Suppressor macrophage treated with lipopolysaccharide for 1 hour (primary cell): ENCODE measurements at regions not wholly inside any gene's neighbourhood (a gene's known extent, or its start where the extent isn't known, plus 50 kb on each side); places are given as distances from the start of the nearest gene placed in this dataset.
A peak's percentile ranks its signal among the peaks of the same experiment; 100 is the strongest.

ENCODE experiments used
- DNase-seq, 3 donors: peaks; one replicate each; pipeline ENCODE4 v3.0.0-alpha.2; 2020 to 2022

GRCh38 chr2:196249171-196249570 is 77.8 kb upstream of the STK17B start:
- no peak for DNase-seq

GRCh38 chr2:196249860-196250259 is 78.5 kb upstream of the STK17B start:
- DNase-seq: peak; percentile 62 to 85 (median 82)

GRCh38 chr2:196251132-196251531 is 79.8 kb upstream of the STK17B start:
- no peak for DNase-seq

- DNase-seq: peak in 2 of 3 donors; percentile 28 to 30
These were observed 81.2 kb upstream of the STK17B start for GRCh38 chr2:196252408-196253115.

- DNase-seq: no peak
These were observed 81.7 kb upstream of the STK17B start for GRCh38 chr2:196253116-196253480.

GRCh38 chr2:196256585-196256984 is 85.2 kb upstream of the STK17B start:
- no peak for DNase-seq

GRCh38 chr2:196257086-196257485 is 85.7 kb upstream of the STK17B start:
- DNase-seq: no peak

GRCh38 chr2:196258407-196258806 is 87.0 kb upstream of the STK17B start:
- DNase-seq: no peak

GRCh38 chr2:196259507-196260481 is 88.4 kb upstream of the STK17B start:
- peak; percentile 45 to 61 (median 54) for DNase-seq

GRCh38 chr2:196260546-196260945 is 89.2 kb upstream of the STK17B start:
- no peak for DNase-seq

- DNase-seq: no peak
These were observed 91.2 kb upstream of the STK17B start for GRCh38 chr2:196262606-196263005.

GRCh38 chr2:196263181-196263747 is 91.9 kb upstream of the STK17B start:
- peak; percentile 69 to 86 (median 81) for DNase-seq

GRCh38 chr2:196266351-196266750 is 95.0 kb upstream of the STK17B start:
- DNase-seq: no peak

- peak in 2 of 3 donors; percentile 16 to 26 for DNase-seq
These were observed 95.5 kb upstream of the STK17B start for GRCh38 chr2:196266855-196267254.

- DNase-seq: peak; percentile 43 to 83 (median 67)
These were observed 96.6 kb upstream of the STK17B start for GRCh38 chr2:196268025-196268424.

- peak; percentile 47 to 80 (median 73) for DNase-seq
These were observed 97.4 kb upstream of the STK17B start for GRCh38 chr2:196268538-196269338.

- DNase-seq: no peak
These were observed 100.4 kb upstream of the STK17B start for GRCh38 chr2:196271795-196272194.

GRCh38 chr2:196274387-196274809 is 103.0 kb upstream of the STK17B start:
- peak; percentile 72 to 79 (median 77) for DNase-seq

- peak in 2 of 3 donors; percentile 23 to 39 for DNase-seq
These were observed 104.4 kb upstream of the STK17B start for GRCh38 chr2:196275646-196276352.

GRCh38 chr2:196276421-196276820 is 105.0 kb upstream of the STK17B start:
- no peak for DNase-seq

GRCh38 chr2:196277002-196277401 is 105.6 kb upstream of the STK17B start:
- DNase-seq: peak; percentile 55 to 79 (median 71)

- DNase-seq: peak; percentile 39 to 67 (median 60)
These were observed 107.1 kb upstream of the STK17B start for GRCh38 chr2:196278491-196278911.
